GM23338 (cell line): ENCODE measurements at regions not wholly inside any gene's neighbourhood (a gene's known extent, or its start where the extent isn't known, plus 50 kb on each side); places are given as distances from the start of the nearest gene placed in this dataset.

Source experiments
- ATAC-seq: fragments of 200-7000 bp; cut with Tn5 transposase; 3 replicates; pipeline ENCODE4 v1.9.1; 2020
- DNase-seq: peaks from one replicate; pipeline ENCODE4 v3.0.0-alpha.2; 2015; ENCODE audit warnings: low spot score
- H2AFZ ChIP-seq: fragments of 200-600 bp; sonication (generic); 2 replicates; pipeline ENCODE4 v1.8.0; 2016; ENCODE audit warnings: antibody characterized with exemption, mild to moderate bottlenecking, moderate library complexity
- H3F3A ChIP-seq: fragments of 200-600 bp; sonication (generic); replicated peaks from 2 replicates; pipeline ENCODE4 v1.8.0; 2017; ENCODE audit warnings: antibody characterized with exemption, mixed run types, low read depth
- H3K27ac ChIP-seq: fragments of 200-600 bp; sonication (generic); 2 replicates; pipeline ENCODE4 v1.6.1; 2016; ENCODE audit warnings: low read depth
- H3K27me3 ChIP-seq: fragments of 200-600 bp; sonication (generic); 2 replicates; pipeline ENCODE4 v1.8.0; 2016; ENCODE audit warnings: mild to moderate bottlenecking, mixed run types, moderate library complexity; ENCODE audit not compliant: insufficient read depth
- H3K36me3 ChIP-seq: fragments of 200-600 bp; sonication (generic); 2 replicates; pipeline ENCODE4 v1.8.0; 2016; ENCODE audit warnings: mild to moderate bottlenecking; ENCODE audit not compliant: insufficient read depth
- H3K4me1 ChIP-seq: fragments of 200-600 bp; sonication (generic); 2 replicates; pipeline ENCODE4 v1.8.0; 2016; ENCODE audit warnings: mild to moderate bottlenecking, moderate library complexity; ENCODE audit not compliant: insufficient read depth
- H3K4me2 ChIP-seq: fragments of 200-600 bp; sonication (generic); 2 replicates; pipeline ENCODE4 v1.7.1; 2017; ENCODE audit warnings: mixed run types
- H3K4me3 ChIP-seq: fragments of 200-600 bp; sonication (generic); 2 replicates; pipeline ENCODE4 v1.6.1; 2016; ENCODE audit warnings: mixed run types
- H3K79me2 ChIP-seq: fragments of 200-600 bp; sonication (generic); replicated peaks from 2 replicates; pipeline ENCODE4 v1.8.0; 2017; ENCODE audit warnings: mild to moderate bottlenecking; ENCODE audit not compliant: insufficient read depth
- H3K9me2 ChIP-seq: fragments of 200-600 bp; sonication (generic); 2 replicates; pipeline ENCODE4 v1.8.0; 2017; ENCODE audit not compliant: insufficient read depth
- H4K20me1 ChIP-seq: fragments of 200-600 bp; sonication (generic); replicated peaks from 2 replicates; pipeline ENCODE4 v1.8.0; 2017; ENCODE audit warnings: mild to moderate bottlenecking; ENCODE audit not compliant: insufficient read depth
- H3K27ac Mint-ChIP-seq: 2 replicates; pipeline ENCODE4 v1.8.0; 2020; ENCODE audit warnings: inconsistent platforms, mild to moderate bottlenecking, moderate library complexity, mixed read lengths
- H3K27me3 Mint-ChIP-seq: 3 replicates; pipeline ENCODE4 v1.8.0; 2022; ENCODE audit warnings: low read depth, mild to moderate bottlenecking, moderate library complexity, mixed read lengths, inconsistent platforms; ENCODE audit not compliant: insufficient read depth, poor library complexity
- H3K36me3 Mint-ChIP-seq: 3 replicates; pipeline ENCODE4 v1.8.0; 2021; ENCODE audit warnings: low read depth, mild to moderate bottlenecking, inconsistent platforms, moderate library complexity, mixed read lengths
- H3K4me1 Mint-ChIP-seq: 3 replicates; pipeline ENCODE4 v1.8.0; 2020; ENCODE audit warnings: mild to moderate bottlenecking, inconsistent platforms, mixed read lengths
- H3K4me3 Mint-ChIP-seq: 3 replicates; pipeline ENCODE4 v1.8.0; 2021; ENCODE audit warnings: moderate library complexity, mild to moderate bottlenecking, inconsistent platforms, mixed read lengths
- H3K9me3 Mint-ChIP-seq: 3 replicates; pipeline ENCODE4 v1.8.0; 2020; ENCODE audit warnings: moderate library complexity, mild to moderate bottlenecking, inconsistent platforms, mixed read lengths
- CREB1 ChIP-seq: fragments of 250-450 bp; sonication (Bioruptor Pico); IDR thresholded peaks from 2 replicates; pipeline ENCODE4 v1.5.0; 2020; ENCODE audit warnings: low read depth, mild to moderate bottlenecking, moderate library complexity
- CTCF ChIP-seq, 2 experiments: fragments of 200-600 bp in 1 of 2; sonication (generic) in 1 of 2; conservative IDR thresholded peaks; 2 replicates each; pipeline versions ENCODE4 v1.5.1 to v1.6.1; 2016 to 2017; ENCODE audit warnings: antibody characterized with exemption in 2 of 2, low read depth in 2 of 2, mild to moderate bottlenecking in 2 of 2, moderate library complexity in 1 of 2
- EZH2phosphoT487 ChIP-seq: fragments of 200-600 bp; sonication (generic); IDR thresholded peaks from one replicate; pipeline ENCODE4 v1.8.1; 2018; ENCODE audit warnings: antibody characterized with exemption; ENCODE audit not compliant: unreplicated experiment
- POLR2AphosphoS5 ChIP-seq: IDR thresholded peaks from 2 replicates; pipeline ENCODE4 v1.6.1; 2016; ENCODE audit warnings: antibody characterized with exemption, low read depth
- STAT1 ChIP-seq: IDR thresholded peaks from one replicate; pipeline ENCODE4 v1.6.1; 2016; ENCODE audit warnings: antibody characterized with exemption; ENCODE audit not compliant: unreplicated experiment
- ZNF114 ChIP-seq: fragments of 250-450 bp; sonication (Bioruptor Pico); IDR thresholded peaks from 2 replicates; pipeline ENCODE4 v1.5.0; 2020; ENCODE audit warnings: mild to moderate bottlenecking, moderate library complexity
- ZNF331 ChIP-seq: fragments of 250-450 bp; sonication (Bioruptor Pico); IDR thresholded peaks from 2 replicates; pipeline ENCODE4 v1.5.0; 2020; ENCODE audit warnings: low read depth, mild to moderate bottlenecking, moderate library complexity
- TF ChIP-seq, protein P1 (sequence below): fragments of 250-450 bp; sonication (Bioruptor Pico); IDR thresholded peaks from 2 replicates; pipeline ENCODE4 v1.5.0; 2020; ENCODE audit warnings: mild to moderate bottlenecking, moderate library complexity

DNA sequence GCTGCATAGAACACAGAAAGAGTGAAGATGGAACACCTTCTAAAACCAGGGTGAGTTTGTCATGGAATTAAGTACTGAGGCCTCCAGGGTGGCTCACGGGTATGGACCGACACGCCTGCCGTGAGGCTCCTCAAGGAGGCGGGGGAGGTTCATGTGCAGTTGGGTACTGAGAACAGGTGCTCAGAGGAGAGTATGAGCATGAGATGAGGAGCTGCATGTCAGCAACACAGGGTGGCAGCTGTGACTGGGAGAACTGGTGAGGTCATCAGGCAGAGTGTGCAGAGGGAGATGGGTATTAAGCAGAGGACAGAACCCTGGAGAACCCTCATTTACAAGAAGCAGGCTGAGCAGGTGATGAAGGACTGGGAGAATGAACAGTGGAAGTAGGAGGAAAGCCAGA is 63.2 kb upstream of the KLHL29 start (continued):
- TF ChIP-seq, protein P1, sequence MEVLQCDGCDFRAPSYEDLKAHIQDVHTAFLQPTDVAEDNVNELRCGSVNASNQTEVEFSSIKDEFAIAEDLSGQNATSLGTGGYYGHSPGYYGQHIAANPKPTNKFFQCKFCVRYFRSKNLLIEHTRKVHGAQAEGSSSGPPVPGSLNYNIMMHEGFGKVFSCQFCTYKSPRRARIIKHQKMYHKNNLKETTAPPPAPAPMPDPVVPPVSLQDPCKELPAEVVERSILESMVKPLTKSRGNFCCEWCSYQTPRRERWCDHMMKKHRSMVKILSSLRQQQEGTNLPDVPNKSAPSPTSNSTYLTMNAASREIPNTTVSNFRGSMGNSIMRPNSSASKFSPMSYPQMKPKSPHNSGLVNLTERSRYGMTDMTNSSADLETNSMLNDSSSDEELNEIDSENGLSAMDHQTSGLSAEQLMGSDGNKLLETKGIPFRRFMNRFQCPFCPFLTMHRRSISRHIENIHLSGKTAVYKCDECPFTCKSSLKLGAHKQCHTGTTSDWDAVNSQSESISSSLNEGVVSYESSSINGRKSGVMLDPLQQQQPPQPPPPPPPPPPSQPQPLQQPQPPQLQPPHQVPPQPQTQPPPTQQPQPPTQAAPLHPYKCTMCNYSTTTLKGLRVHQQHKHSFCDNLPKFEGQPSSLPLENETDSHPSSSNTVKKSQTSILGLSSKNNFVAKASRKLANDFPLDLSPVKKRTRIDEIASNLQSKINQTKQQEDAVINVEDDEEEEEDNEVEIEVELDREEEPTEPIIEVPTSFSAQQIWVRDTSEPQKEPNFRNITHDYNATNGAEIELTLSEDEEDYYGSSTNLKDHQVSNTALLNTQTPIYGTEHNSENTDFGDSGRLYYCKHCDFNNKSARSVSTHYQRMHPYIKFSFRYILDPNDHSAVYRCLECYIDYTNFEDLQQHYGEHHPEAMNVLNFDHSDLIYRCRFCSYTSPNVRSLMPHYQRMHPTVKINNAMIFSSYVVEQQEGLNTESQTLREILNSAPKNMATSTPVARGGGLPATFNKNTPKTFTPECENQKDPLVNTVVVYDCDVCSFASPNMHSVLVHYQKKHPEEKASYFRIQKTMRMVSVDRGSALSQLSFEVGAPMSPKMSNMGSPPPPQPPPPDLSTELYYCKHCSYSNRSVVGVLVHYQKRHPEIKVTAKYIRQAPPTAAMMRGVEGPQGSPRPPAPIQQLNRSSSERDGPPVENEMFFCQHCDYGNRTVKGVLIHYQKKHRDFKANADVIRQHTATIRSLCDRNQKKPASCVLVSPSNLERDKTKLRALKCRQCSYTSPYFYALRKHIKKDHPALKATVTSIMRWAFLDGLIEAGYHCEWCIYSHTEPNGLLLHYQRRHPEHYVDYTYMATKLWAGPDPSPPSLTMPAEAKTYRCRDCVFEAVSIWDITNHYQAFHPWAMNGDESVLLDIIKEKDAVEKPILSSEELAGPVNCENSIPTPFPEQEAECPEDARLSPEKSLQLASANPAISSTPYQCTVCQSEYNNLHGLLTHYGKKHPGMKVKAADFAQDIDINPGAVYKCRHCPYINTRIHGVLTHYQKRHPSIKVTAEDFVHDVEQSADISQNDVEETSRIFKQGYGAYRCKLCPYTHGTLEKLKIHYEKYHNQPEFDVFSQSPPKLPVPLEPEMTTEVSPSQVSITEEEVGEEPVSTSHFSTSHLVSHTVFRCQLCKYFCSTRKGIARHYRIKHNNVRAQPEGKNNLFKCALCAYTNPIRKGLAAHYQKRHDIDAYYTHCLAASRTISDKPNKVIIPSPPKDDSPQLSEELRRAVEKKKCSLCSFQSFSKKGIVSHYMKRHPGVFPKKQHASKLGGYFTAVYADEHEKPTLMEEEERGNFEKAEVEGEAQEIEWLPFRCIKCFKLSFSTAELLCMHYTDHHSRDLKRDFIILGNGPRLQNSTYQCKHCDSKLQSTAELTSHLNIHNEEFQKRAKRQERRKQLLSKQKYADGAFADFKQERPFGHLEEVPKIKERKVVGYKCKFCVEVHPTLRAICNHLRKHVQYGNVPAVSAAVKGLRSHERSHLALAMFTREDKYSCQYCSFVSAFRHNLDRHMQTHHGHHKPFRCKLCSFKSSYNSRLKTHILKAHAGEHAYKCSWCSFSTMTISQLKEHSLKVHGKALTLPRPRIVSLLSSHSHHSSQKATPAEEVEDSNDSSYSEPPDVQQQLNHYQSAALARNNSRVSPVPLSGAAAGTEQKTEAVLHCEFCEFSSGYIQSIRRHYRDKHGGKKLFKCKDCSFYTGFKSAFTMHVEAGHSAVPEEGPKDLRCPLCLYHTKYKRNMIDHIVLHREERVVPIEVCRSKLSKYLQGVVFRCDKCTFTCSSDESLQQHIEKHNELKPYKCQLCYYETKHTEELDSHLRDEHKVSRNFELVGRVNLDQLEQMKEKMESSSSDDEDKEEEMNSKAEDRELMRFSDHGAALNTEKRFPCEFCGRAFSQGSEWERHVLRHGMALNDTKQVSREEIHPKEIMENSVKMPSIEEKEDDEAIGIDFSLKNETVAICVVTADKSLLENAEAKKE (CRISPR knock-in tag): no peak
- no peak for TF ChIP-seq STAT1
- TF ChIP-seq ZNF331 (CRISPR knock-in tag): no peak

- no peak overlapping the region for H3K4me2 ChIP-seq
- Mint-ChIP-seq H3K36me3 (no peaks in the 10 kb centered on the region), H3K4me1 (no peaks in the 10 kb centered on the region; the same call in 2 of the 3 replicates), H3K27ac (no peak overlapping the region), H3K9me3 (no peaks in the 10 kb centered on the region), H3K4me3 (no peak overlapping the region), H3K27me3 (no peaks in the 10 kb centered on the region)
- H3K36me3 ChIP-seq: no peaks in the 10 kb centered on the region
- no peaks in the 10 kb centered on the region for H3K4me1 ChIP-seq
- no peaks in the 10 kb centered on the region for H3K27me3 ChIP-seq
- no peak overlapping the region for H2AFZ ChIP-seq
- no peaks in the 10 kb centered on the region for H4K20me1 ChIP-seq
- no peak overlapping the region for H3K27ac ChIP-seq
- H3K4me3 ChIP-seq: no peak overlapping the region
- DNase-seq (no peak), ATAC-seq (no peak)
- H3F3A ChIP-seq: no peaks in the 10 kb centered on the region
- H3K9me2 ChIP-seq: no peaks in the 10 kb centered on the region
- H3K79me2 ChIP-seq: no peaks in the 10 kb centered on the region
- TF ChIP-seq CTCF (conservative IDR thresholded peaks at IDR 0.05; ENCODE audit: low read depth in 2 of 2): no peak
- TF ChIP-seq CREB1 (CRISPR knock-in tag): no peak
- TF ChIP-seq, protein P1 (CRISPR knock-in tag): no peak
- no peak for TF ChIP-seq POLR2AphosphoS5
- TF ChIP-seq ZNF114: no peak
- no peak for TF ChIP-seq EZH2phosphoT487
- TF ChIP-seq STAT1: no peak
Measured at GRCh38 chr2:23322567-23323197, 62.3 kb upstream of the KLHL29 start.
